Calu3 (cell line): ENCODE measurements at regions not wholly inside any gene's neighbourhood (a gene's known extent, or its start where the extent isn't known, plus 50 kb on each side); places are given as distances from the start of the nearest gene placed in this dataset.

Experiments
- BruUV-seq: library from RNA; stranded (reverse); fragments of 400-500 nt; replicated peaks from 2 replicates; lab custom pipeline; 2021; lab: Mats Ljungman, UMichigan
- CTCF ChIA-PET: fragments of 300-600 bp; sonication (Branson Sonifier 250); formaldehyde crosslinking; loops from one replicate; lab custom pipeline; 2022; ENCODE audit warnings: antibody characterized with exemption; lab: Charles Lee
- DNase-seq: peaks from one replicate; pipeline ENCODE4 v3.0.0; 2022
- H3K27ac Mint-ChIP-seq: one replicate; pipeline ENCODE4 v1.8.0; 2022; ENCODE audit warnings: mixed read lengths; ENCODE audit not compliant: unreplicated experiment
- H3K27me3 Mint-ChIP-seq: one replicate; pipeline ENCODE4 v1.8.0; 2022; ENCODE audit warnings: mixed read lengths; ENCODE audit not compliant: unreplicated experiment
- H3K36me3 Mint-ChIP-seq: one replicate; pipeline ENCODE4 v1.8.0; 2022; ENCODE audit warnings: mild to moderate bottlenecking, moderate library complexity, mixed read lengths; ENCODE audit not compliant: insufficient read depth, unreplicated experiment
- H3K4me1 Mint-ChIP-seq: one replicate; pipeline ENCODE4 v1.8.0; 2022; ENCODE audit warnings: mild to moderate bottlenecking, low read depth, mixed read lengths; ENCODE audit not compliant: unreplicated experiment
- H3K4me3 Mint-ChIP-seq: one replicate; pipeline ENCODE4 v1.8.0; 2022; ENCODE audit warnings: mild to moderate bottlenecking, low read depth, moderate library complexity, mixed read lengths; ENCODE audit not compliant: unreplicated experiment
- H3K9me3 Mint-ChIP-seq: one replicate; pipeline ENCODE4 v1.8.0; 2022; ENCODE audit warnings: low read depth, mixed read lengths; ENCODE audit not compliant: unreplicated experiment
- CTCF ChIP-seq: fragments of 200-600 bp; IDR thresholded peaks from one replicate; pipeline ENCODE4 v1.8.0; 2022; ENCODE audit warnings: antibody characterized with exemption; ENCODE audit not compliant: unreplicated experiment
- intact Hi-C: fragments of 100-400 bp; cut with micrococcal nuclease; formaldehyde crosslinking; loops from one replicate; pipeline ENCODE4 v1.10.0; 2022; ENCODE audit not compliant: unreplicated experiment

GRCh38 chr19:30862876-30863275 is 486.4 kb downstream of the TSHZ3 start:
- no peak for TF ChIP-seq CTCF
- DNase-seq: no peak
- no peaks in the 10 kb centered on the region for H3K36me3 Mint-ChIP-seq
- H3K27ac Mint-ChIP-seq: no peak overlapping the region
- CTCF ChIA-PET: no interaction called here
- no peak overlapping the region for H3K4me3 Mint-ChIP-seq
- intact Hi-C loops: no loop called here
- no peaks in the 10 kb centered on the region for H3K27me3 Mint-ChIP-seq
- H3K9me3 Mint-ChIP-seq: peaks cover 22% of the 10 kb centered on the region
- H3K4me1 Mint-ChIP-seq: no peaks in the 10 kb centered on the region
- BruUV-seq: no TSS peak

- BruUV-seq: no TSS peak
- intact Hi-C loops: no loop called here
- Mint-ChIP-seq H3K4me1 (no peaks in the 10 kb centered on the region), H3K27me3 (no peaks in the 10 kb centered on the region), H3K4me3 (no peak overlapping the region), H3K27ac (no peak overlapping the region), H3K36me3 (no peaks in the 10 kb centered on the region), H3K9me3 (peaks cover 19% of the 10 kb centered on the region)
- CTCF ChIA-PET: no interaction called here
- DNase-seq: no peak
- TF ChIP-seq CTCF: no peak
These were observed 487.3 kb downstream of the TSHZ3 start for GRCh38 chr19:30861919-30862318.

GRCh38 chr19:30857966-30858490 is 485.8 kb downstream of the ZNF536 start:
- no TSS peak for BruUV-seq
- no peak overlapping the region for H3K4me3 Mint-ChIP-seq

GRCh38 chr19:30857388-30857787 is 485.2 kb downstream of the ZNF536 start:
- no TSS peak for BruUV-seq
- Mint-ChIP-seq H3K9me3 (peaks cover 12% of the 10 kb centered on the region), H3K4me1 (no peaks in the 10 kb centered on the region), H3K27ac (no peak overlapping the region), H3K4me3 (no peak overlapping the region), H3K36me3 (no peaks in the 10 kb centered on the region), H3K27me3 (no peaks in the 10 kb centered on the region)
- intact Hi-C loops: no loop called here
- CTCF ChIA-PET: no interaction called here
- TF ChIP-seq CTCF: no peak
- DNase-seq: no peak

More at GRCh38 chr19:30857966-30858490, 485.8 kb downstream of the ZNF536 start:
- Mint-ChIP-seq H3K27me3 (no peaks in the 10 kb centered on the region), H3K9me3 (peaks cover 17% of the 10 kb centered on the region), H3K27ac (no peak overlapping the region), H3K36me3 (no peaks in the 10 kb centered on the region), H3K4me1 (no peaks in the 10 kb centered on the region)
- TF ChIP-seq CTCF: no peak
- no peak for DNase-seq
- CTCF ChIA-PET: no interaction called here
- intact Hi-C loops: no loop called here
